K562 (cell line): ENCODE measurements at regions not wholly inside any gene's neighbourhood (a gene's known extent, or its start where the extent isn't known, plus 50 kb on each side); places are given as distances from the start of the nearest gene placed in this dataset.

Experiments
- ATAC-seq: fragments of 200-7000 bp; cut with Tn5 transposase; 3 replicates; pipeline ENCODE4 v1.9.1; 2020; ENCODE audit warnings: moderate library complexity
- BruUV-seq: library from RNA; stranded (reverse); fragments of 400-500 nt; replicated peaks from 2 replicates; lab custom pipeline; 2021; lab: Mats Ljungman, UMichigan
- CTCF ChIA-PET: fragments of 300-600 bp; formaldehyde crosslinking; extraction: SDS; loops from one replicate; lab custom pipeline; 2021; ENCODE audit warnings: low intra/inter-chr PET ratio; lab: Yijun Ruan, JAX
- POLR2A ChIA-PET: fragments of 300-600, 350-650 bp; sonication (Branson Sonifier 250); formaldehyde crosslinking; extraction: SDS; loops from one replicate; lab custom pipeline; 2021; ENCODE audit warnings: antibody characterized with exemption, inconsistent platforms; lab: Yijun Ruan, JAX
- DNase-seq, 4 experiments: peaks; one replicate each; pipeline versions ENCODE4 v3.0.0 to v3.0.0-alpha.2; 2011 to 2018; ENCODE audit warnings: low spot score in 3 of 4, mixed read lengths in 3 of 4; ENCODE audit errors: extremely low read depth in 1 of 4
- FAIRE-seq: peaks from 2 replicates; lab custom pipeline; 2011; peaks lifted over from hg19 to GRCh38; lab: Jason Lieb, UNC
- H2AFZ ChIP-seq: 2 replicates; pipeline ENCODE4 v1.6.0; 2011; ENCODE audit warnings: low read depth, low read length, control low read depth, inconsistent platforms
- H3K27ac ChIP-seq: fragments of 200-600 bp; 3 replicates; pipeline ENCODE4 v1.8.0; 2011; ENCODE audit warnings: low read depth, mild to moderate bottlenecking, control low read depth, inconsistent platforms, low read length, moderate library complexity, mixed read lengths; ENCODE audit errors: extremely low read depth
- H3K27me3 ChIP-seq, 2 experiments: fragments of 300-600 bp in 1 of 2; 2 replicates in 1 of 2; 3 replicates in 1 of 2; pipeline versions ENCODE4 v1.6.0 to v1.8.0; 2011; ENCODE audit warnings: inconsistent platforms in 2 of 2, low read length in 2 of 2, mild to moderate bottlenecking in 1 of 2, mixed read lengths in 1 of 2, moderate library complexity in 1 of 2; ENCODE audit not compliant: control insufficient read depth in 2 of 2, insufficient read depth in 2 of 2
- H3K36me3 ChIP-seq: fragments of 300-600 bp; 3 replicates; pipeline ENCODE4 v1.8.0; 2011; ENCODE audit warnings: mild to moderate bottlenecking, low read length, inconsistent platforms; ENCODE audit not compliant: control insufficient read depth, insufficient read depth
- H3K4me1 ChIP-seq, 2 experiments: fragments of 200-600 bp in 1 of 2; replicated peaks in 1 of 2; 2 replicates in 1 of 2; 3 replicates in 1 of 2; pipeline versions ENCODE4 v1.5.1 to v1.8.0; 2011; ENCODE audit warnings: inconsistent platforms in 2 of 2, low read length in 2 of 2, mild to moderate bottlenecking in 1 of 2, mixed read lengths in 1 of 2, moderate library complexity in 1 of 2; ENCODE audit not compliant: control insufficient read depth in 2 of 2, insufficient read depth in 2 of 2
- H3K4me2 ChIP-seq: 2 replicates; pipeline ENCODE4 v1.6.1; 2011; ENCODE audit warnings: low read length, control low read depth, inconsistent platforms, mixed read lengths; ENCODE audit not compliant: insufficient read depth
- H3K4me3 ChIP-seq: fragments of 200-600 bp; sonication (generic), shearing (Covaris generic); 2 replicates; pipeline ENCODE4 v1.5.1; 2016; ENCODE audit warnings: control low read depth, inconsistent platforms
- H3K79me2 ChIP-seq: fragments of 200-600 bp; 3 replicates; pipeline ENCODE4 v1.8.0; 2011; ENCODE audit warnings: low read length, inconsistent platforms; ENCODE audit not compliant: control insufficient read depth, insufficient read depth
- H3K9ac ChIP-seq, 2 experiments: 2 replicates each; pipeline versions ENCODE4 v1.6.0 to v1.6.1; 2011; ENCODE audit warnings: low read depth in 2 of 2, low read length in 2 of 2, control low read depth in 1 of 2, inconsistent platforms in 1 of 2, mild to moderate bottlenecking in 1 of 2, mixed read lengths in 1 of 2; ENCODE audit not compliant: insufficient read depth in 1 of 2
- H3K9me1 ChIP-seq: one replicate; pipeline ENCODE4 v1.6.0; 2011; ENCODE audit warnings: inconsistent platforms, mild to moderate bottlenecking, low read length, moderate library complexity; ENCODE audit not compliant: control insufficient read depth, insufficient read depth
- H3K9me3 ChIP-seq: replicated peaks from 2 replicates; pipeline ENCODE4 v1.5.1; 2011; ENCODE audit warnings: low read depth, low read length, inconsistent platforms; ENCODE audit not compliant: control insufficient read depth, insufficient read depth
- H4K20me1 ChIP-seq: replicated peaks from 2 replicates; pipeline ENCODE4 v1.6.1; 2011; ENCODE audit warnings: low read length, inconsistent platforms, mixed read lengths; ENCODE audit not compliant: control insufficient read depth, insufficient read depth
- ARHGAP35 ChIP-seq: fragments of 450-650 bp; IDR thresholded peaks from 2 replicates; pipeline ENCODE4 v1.6.1; 2018; ENCODE audit not compliant: partially characterized antibody
- CBX3 ChIP-seq, 2 experiments: IDR thresholded peaks; 1 replicate in 1 of 2; 2 replicates in 1 of 2; pipeline ENCODE4 v1.6.1; 2012; ENCODE audit warnings: inconsistent platforms in 2 of 2, low read length in 2 of 2, borderline replicate concordance in 1 of 2, control low read depth in 1 of 2
- CREM ChIP-seq: IDR thresholded peaks from 2 replicates; pipeline ENCODE4 v1.6.1; 2014; ENCODE audit warnings: antibody characterized with exemption, low read depth
- NFRKB ChIP-seq: fragments of 450-650 bp; IDR thresholded peaks from 2 replicates; pipeline ENCODE4 v1.6.1; 2016; ENCODE audit warnings: low read depth
- RBM22 ChIP-seq: fragments of 200-400 bp; formaldehyde crosslinking; IDR thresholded peaks from 2 replicates; pipeline ENCODE4 v1.6.1; 2018; ENCODE audit warnings: low read length, low read depth; ENCODE audit not compliant: poor library complexity, severe bottlenecking
- XRCC4 ChIP-seq: IDR thresholded peaks from one replicate; pipeline ENCODE4 v1.6.1; 2011; ENCODE audit not compliant: insufficient read depth, insufficient read length; ENCODE audit errors: extremely low read depth
- ZNF134 ChIP-seq: fragments of 250-450 bp; sonication (Bioruptor Pico); conservative IDR thresholded peaks from 2 replicates; pipeline ENCODE4 v1.4.0; 2020
- ZNF253 ChIP-seq: fragments of 250-450 bp; sonication (Bioruptor Pico); conservative IDR thresholded peaks from 2 replicates; pipeline ENCODE4 v1.6.1; 2021; ENCODE audit warnings: mild to moderate bottlenecking
- ZNF76 ChIP-seq: fragments of 250-450 bp; sonication (Bioruptor Pico); IDR thresholded peaks from 2 replicates; pipeline ENCODE4 v1.4.0; 2020; ENCODE audit warnings: mild to moderate bottlenecking, moderate library complexity, borderline replicate concordance
- ZSCAN32 ChIP-seq: fragments of 450-650 bp; formaldehyde crosslinking; IDR thresholded peaks from 2 replicates; pipeline ENCODE4 v1.4.0; 2020; ENCODE audit warnings: mild to moderate bottlenecking, moderate library complexity
- WGBS: fragments of 100-300 bp; shearing (Covaris generic); methylation state at CpG from one replicate; pipeline ENCODE4 v1.1.6; 2016; ENCODE audit warnings: low coverage, mixed read lengths; ENCODE audit not compliant: insufficient coverage; ENCODE audit errors: missing lambda C conversion rate; 5-methylcytosine and 5-hydroxymethylcytosine counted together
- in situ Hi-C: fragments of 300-500 bp; cut with MboI; formaldehyde crosslinking; loops from 4 replicates; pipeline ENCODE4 v1.15.0; 2018; ENCODE audit warnings: inconsistent platforms, mixed read lengths
- intact Hi-C: fragments of 100-400 bp; cut with micrococcal nuclease; formaldehyde crosslinking; loops from 2 replicates; pipeline ENCODE4 v1.14.2; 2022
- TF ChIP-seq, protein P1 (sequence below): fragments of 150-350 bp; conservative IDR thresholded peaks from 2 replicates; pipeline ENCODE4 v1.6.1; 2014; ENCODE audit warnings: low read length
- TF ChIP-seq, protein P2 (sequence below): fragments of 450-650 bp; conservative IDR thresholded peaks from 2 replicates; pipeline ENCODE4 v1.6.1; 2016; ENCODE audit warnings: missing genetic modification characterization, low read depth, mild to moderate bottlenecking, control low read depth, missing compliant biosample characterization

DNA sequence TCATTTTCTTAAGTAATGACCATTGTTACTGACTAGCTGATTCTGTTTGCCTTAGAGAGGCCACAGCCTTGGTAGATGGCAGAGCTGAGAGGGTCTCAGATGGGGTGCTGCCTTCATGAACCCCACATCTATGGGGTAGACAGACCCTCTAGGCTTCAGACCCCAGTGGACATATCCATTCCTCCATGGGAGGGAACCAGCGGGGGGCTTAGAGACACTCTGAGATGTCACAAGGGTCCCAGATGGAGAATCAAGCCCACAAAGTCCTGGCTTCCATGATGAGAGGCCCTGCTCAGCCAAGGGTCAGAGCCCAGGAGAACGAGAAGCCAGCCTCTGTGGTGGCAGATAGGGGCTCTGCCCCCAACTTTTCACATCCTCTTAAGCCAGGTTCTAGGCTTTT lies 408.6 kb downstream of the TCERG1L start:
- Histone ChIP-seq H3K9me3 (no peaks in the 10 kb centered on the region), H3K9me1 (no peaks in the 10 kb centered on the region), H3K4me1 (no peaks in the 10 kb centered on the region), H3K27ac (no peak overlapping the region), H3K4me2 (no peak overlapping the region), H2AFZ (no peak overlapping the region), H3K36me3 (no peaks in the 10 kb centered on the region), H3K27me3 (no peaks in the 10 kb centered on the region), H3K9ac (no peak overlapping the region), H4K20me1 (no peaks in the 10 kb centered on the region), H3K79me2 (no peaks in the 10 kb centered on the region), H3K4me3 (no peak overlapping the region)
- no peak for ATAC-seq
- no peak for DNase-seq
- intact Hi-C loops (no loop called here), in situ Hi-C loops (no loop called here)
- POLR2A ChIA-PET: no interaction called here
- FAIRE-seq: no peak
- CTCF ChIA-PET: no interaction called here
- no TSS peak for BruUV-seq
- WGBS: 0% methylated on average over 2 of the region's 2 CpGs
- TF ChIP-seq, protein P1, sequence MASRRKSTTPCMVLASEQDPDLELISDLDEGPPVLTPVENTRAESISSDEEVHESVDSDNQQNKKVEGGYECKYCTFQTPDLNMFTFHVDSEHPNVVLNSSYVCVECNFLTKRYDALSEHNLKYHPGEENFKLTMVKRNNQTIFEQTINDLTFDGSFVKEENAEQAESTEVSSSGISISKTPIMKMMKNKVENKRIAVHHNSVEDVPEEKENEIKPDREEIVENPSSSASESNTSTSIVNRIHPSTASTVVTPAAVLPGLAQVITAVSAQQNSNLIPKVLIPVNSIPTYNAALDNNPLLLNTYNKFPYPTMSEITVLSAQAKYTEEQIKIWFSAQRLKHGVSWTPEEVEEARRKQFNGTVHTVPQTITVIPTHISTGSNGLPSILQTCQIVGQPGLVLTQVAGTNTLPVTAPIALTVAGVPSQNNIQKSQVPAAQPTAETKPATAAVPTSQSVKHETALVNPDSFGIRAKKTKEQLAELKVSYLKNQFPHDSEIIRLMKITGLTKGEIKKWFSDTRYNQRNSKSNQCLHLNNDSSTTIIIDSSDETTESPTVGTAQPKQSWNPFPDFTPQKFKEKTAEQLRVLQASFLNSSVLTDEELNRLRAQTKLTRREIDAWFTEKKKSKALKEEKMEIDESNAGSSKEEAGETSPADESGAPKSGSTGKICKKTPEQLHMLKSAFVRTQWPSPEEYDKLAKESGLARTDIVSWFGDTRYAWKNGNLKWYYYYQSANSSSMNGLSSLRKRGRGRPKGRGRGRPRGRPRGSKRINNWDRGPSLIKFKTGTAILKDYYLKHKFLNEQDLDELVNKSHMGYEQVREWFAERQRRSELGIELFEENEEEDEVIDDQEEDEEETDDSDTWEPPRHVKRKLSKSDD: no peak
- TF ChIP-seq ZNF76 (CRISPR knock-in tag): no peak
- TF ChIP-seq, protein P2, sequence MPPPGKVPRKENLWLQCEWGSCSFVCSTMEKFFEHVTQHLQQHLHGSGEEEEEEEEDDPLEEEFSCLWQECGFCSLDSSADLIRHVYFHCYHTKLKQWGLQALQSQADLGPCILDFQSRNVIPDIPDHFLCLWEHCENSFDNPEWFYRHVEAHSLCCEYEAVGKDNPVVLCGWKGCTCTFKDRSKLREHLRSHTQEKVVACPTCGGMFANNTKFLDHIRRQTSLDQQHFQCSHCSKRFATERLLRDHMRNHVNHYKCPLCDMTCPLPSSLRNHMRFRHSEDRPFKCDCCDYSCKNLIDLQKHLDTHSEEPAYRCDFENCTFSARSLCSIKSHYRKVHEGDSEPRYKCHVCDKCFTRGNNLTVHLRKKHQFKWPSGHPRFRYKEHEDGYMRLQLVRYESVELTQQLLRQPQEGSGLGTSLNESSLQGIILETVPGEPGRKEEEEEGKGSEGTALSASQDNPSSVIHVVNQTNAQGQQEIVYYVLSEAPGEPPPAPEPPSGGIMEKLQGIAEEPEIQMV (tag): no peak
- TF ChIP-seq ARHGAP35: no peak
- no peak for TF ChIP-seq RBM22
- TF ChIP-seq ZNF253 (CRISPR knock-in tag): no peak
- TF ChIP-seq NFRKB: no peak
- no peak for TF ChIP-seq CREM
- no peak for TF ChIP-seq XRCC4
- no peak for TF ChIP-seq ZSCAN32 (CRISPR knock-in tag)
- no peak for TF ChIP-seq CBX3 (IDR thresholded peaks at IDR 0.05; ENCODE audit: borderline replicate concordance in 1 of 2, low read length in 2 of 2)
- no peak for TF ChIP-seq ZNF134 (CRISPR knock-in tag)
- TF ChIP-seq, all 486 proteins: peak for 0
